K562 (cell line): ENCODE measurements at regions not wholly inside any gene's neighbourhood (a gene's known extent, or its start where the extent isn't known, plus 50 kb on each side); places are given as distances from the start of the nearest gene placed in this dataset.

Experiments used
- ATAC-seq: fragments of 200-7000 bp; cut with Tn5 transposase; 3 replicates; pipeline ENCODE4 v1.9.1; 2020; ENCODE audit warnings: moderate library complexity
- BruUV-seq: library from RNA; stranded (reverse); fragments of 400-500 nt; replicated peaks from 2 replicates; lab custom pipeline; 2021; lab: Mats Ljungman, UMichigan
- CTCF ChIA-PET: fragments of 300-600 bp; formaldehyde crosslinking; extraction: SDS; loops from one replicate; lab custom pipeline; 2021; ENCODE audit warnings: low intra/inter-chr PET ratio; lab: Yijun Ruan, JAX
- POLR2A ChIA-PET: fragments of 300-600, 350-650 bp; sonication (Branson Sonifier 250); formaldehyde crosslinking; extraction: SDS; loops from one replicate; lab custom pipeline; 2021; ENCODE audit warnings: antibody characterized with exemption, inconsistent platforms; lab: Yijun Ruan, JAX
- DNase-seq, 4 experiments: peaks; one replicate each; pipeline versions ENCODE4 v3.0.0 to v3.0.0-alpha.2; 2011 to 2018; ENCODE audit warnings: low spot score in 3 of 4, mixed read lengths in 3 of 4; ENCODE audit errors: extremely low read depth in 1 of 4
- FAIRE-seq: peaks from 2 replicates; lab custom pipeline; 2011; peaks lifted over from hg19 to GRCh38; lab: Jason Lieb, UNC
- H2AFZ ChIP-seq: 2 replicates; pipeline ENCODE4 v1.6.0; 2011; ENCODE audit warnings: low read depth, low read length, control low read depth, inconsistent platforms
- H3K27ac ChIP-seq: fragments of 200-600 bp; 3 replicates; pipeline ENCODE4 v1.8.0; 2011; ENCODE audit warnings: low read depth, mild to moderate bottlenecking, control low read depth, inconsistent platforms, low read length, moderate library complexity, mixed read lengths; ENCODE audit errors: extremely low read depth
- H3K27me3 ChIP-seq, 2 experiments: fragments of 300-600 bp in 1 of 2; 2 replicates in 1 of 2; 3 replicates in 1 of 2; pipeline versions ENCODE4 v1.6.0 to v1.8.0; 2011; ENCODE audit warnings: inconsistent platforms in 2 of 2, low read length in 2 of 2, mild to moderate bottlenecking in 1 of 2, mixed read lengths in 1 of 2, moderate library complexity in 1 of 2; ENCODE audit not compliant: control insufficient read depth in 2 of 2, insufficient read depth in 2 of 2
- H3K36me3 ChIP-seq: fragments of 300-600 bp; 3 replicates; pipeline ENCODE4 v1.8.0; 2011; ENCODE audit warnings: mild to moderate bottlenecking, low read length, inconsistent platforms; ENCODE audit not compliant: control insufficient read depth, insufficient read depth
- H3K4me1 ChIP-seq, 2 experiments: fragments of 200-600 bp in 1 of 2; replicated peaks in 1 of 2; 2 replicates in 1 of 2; 3 replicates in 1 of 2; pipeline versions ENCODE4 v1.5.1 to v1.8.0; 2011; ENCODE audit warnings: inconsistent platforms in 2 of 2, low read length in 2 of 2, mild to moderate bottlenecking in 1 of 2, mixed read lengths in 1 of 2, moderate library complexity in 1 of 2; ENCODE audit not compliant: control insufficient read depth in 2 of 2, insufficient read depth in 2 of 2
- H3K4me2 ChIP-seq: 2 replicates; pipeline ENCODE4 v1.6.1; 2011; ENCODE audit warnings: low read length, control low read depth, inconsistent platforms, mixed read lengths; ENCODE audit not compliant: insufficient read depth
- H3K4me3 ChIP-seq: fragments of 200-600 bp; sonication (generic), shearing (Covaris generic); 2 replicates; pipeline ENCODE4 v1.5.1; 2016; ENCODE audit warnings: control low read depth, inconsistent platforms
- H3K79me2 ChIP-seq: fragments of 200-600 bp; 3 replicates; pipeline ENCODE4 v1.8.0; 2011; ENCODE audit warnings: low read length, inconsistent platforms; ENCODE audit not compliant: control insufficient read depth, insufficient read depth
- H3K9ac ChIP-seq, 2 experiments: 2 replicates each; pipeline versions ENCODE4 v1.6.0 to v1.6.1; 2011; ENCODE audit warnings: low read depth in 2 of 2, low read length in 2 of 2, control low read depth in 1 of 2, inconsistent platforms in 1 of 2, mild to moderate bottlenecking in 1 of 2, mixed read lengths in 1 of 2; ENCODE audit not compliant: insufficient read depth in 1 of 2
- H3K9me1 ChIP-seq: one replicate; pipeline ENCODE4 v1.6.0; 2011; ENCODE audit warnings: inconsistent platforms, mild to moderate bottlenecking, low read length, moderate library complexity; ENCODE audit not compliant: control insufficient read depth, insufficient read depth
- H3K9me3 ChIP-seq: replicated peaks from 2 replicates; pipeline ENCODE4 v1.5.1; 2011; ENCODE audit warnings: low read depth, low read length, inconsistent platforms; ENCODE audit not compliant: control insufficient read depth, insufficient read depth
- H4K20me1 ChIP-seq: replicated peaks from 2 replicates; pipeline ENCODE4 v1.6.1; 2011; ENCODE audit warnings: low read length, inconsistent platforms, mixed read lengths; ENCODE audit not compliant: control insufficient read depth, insufficient read depth
- CXXC5 ChIP-seq: fragments of 250-450 bp; sonication (Bioruptor Pico); IDR thresholded peaks from 2 replicates; pipeline ENCODE4 v1.8.0; 2022; ENCODE audit warnings: inconsistent platforms, mild to moderate bottlenecking, moderate library complexity
- EP400 ChIP-seq: fragments of 450-650 bp; IDR thresholded peaks from 2 replicates; pipeline ENCODE4 v1.6.1; 2017; ENCODE audit warnings: antibody characterized with exemption, mild to moderate bottlenecking, moderate library complexity
- KDM5B ChIP-seq: fragments of 200-600 bp; sonication (generic); IDR thresholded peaks from 2 replicates; pipeline ENCODE4 v1.6.1; 2012; ENCODE audit warnings: low read depth, mild to moderate bottlenecking, moderate library complexity, low read length, control low read depth, inconsistent platforms; ENCODE audit not compliant: insufficient replicate concordance
- KLF13 ChIP-seq: fragments of 450-650 bp; IDR thresholded peaks from 2 replicates; pipeline ENCODE4 v1.6.1; 2016; ENCODE audit warnings: missing genetic modification characterization, low read depth, mild to moderate bottlenecking, missing compliant biosample characterization, moderate library complexity, borderline replicate concordance
- MBD2 ChIP-seq: sonication (generic); IDR thresholded peaks from 2 replicates; pipeline ENCODE4 v1.6.1; 2016; ENCODE audit warnings: low read depth, borderline replicate concordance
- MITF ChIP-seq: IDR thresholded peaks from 2 replicates; pipeline ENCODE4 v1.6.1; 2014; ENCODE audit warnings: antibody characterized with exemption
- RFX7 ChIP-seq: fragments of 250-450 bp; sonication (Bioruptor Pico); IDR thresholded peaks from 2 replicates; pipeline ENCODE4 v1.5.1; 2021; ENCODE audit warnings: mild to moderate bottlenecking
- SRSF9 ChIP-seq: fragments of 200-400 bp; formaldehyde crosslinking; IDR thresholded peaks from 2 replicates; pipeline ENCODE4 v1.6.1; 2017; ENCODE audit warnings: low read depth, low read length, borderline replicate concordance
- TCF3 ChIP-seq: sonication (generic); formaldehyde crosslinking; IDR thresholded peaks from 2 replicates; pipeline ENCODE4 v1.4.0; 2020; ENCODE audit warnings: mild to moderate bottlenecking, missing genetic modification reagents
- ZBTB8A ChIP-seq: fragments of 450-650 bp; IDR thresholded peaks from 2 replicates; pipeline ENCODE4 v1.6.1; 2018; ENCODE audit warnings: mild to moderate bottlenecking, moderate library complexity; ENCODE audit not compliant: partially characterized antibody
- WGBS: fragments of 100-300 bp; shearing (Covaris generic); methylation state at CpG from one replicate; pipeline ENCODE4 v1.1.6; 2016; ENCODE audit warnings: low coverage, mixed read lengths; ENCODE audit not compliant: insufficient coverage; ENCODE audit errors: missing lambda C conversion rate; 5-methylcytosine and 5-hydroxymethylcytosine counted together
- in situ Hi-C: fragments of 300-500 bp; cut with MboI; formaldehyde crosslinking; loops from 4 replicates; pipeline ENCODE4 v1.15.0; 2018; ENCODE audit warnings: inconsistent platforms, mixed read lengths
- intact Hi-C: fragments of 100-400 bp; cut with micrococcal nuclease; formaldehyde crosslinking; loops from 2 replicates; pipeline ENCODE4 v1.14.2; 2022
- TF ChIP-seq, protein P1 (sequence below): IDR thresholded peaks from 2 replicates; pipeline ENCODE4 v1.6.1; 2011; ENCODE audit warnings: borderline replicate concordance, low read depth, mild to moderate bottlenecking, moderate library complexity, low read length; ENCODE audit not compliant: insufficient read depth, poor library complexity, severe bottlenecking

GRCh38 chr13:106145997-106146864, 389.2 kb downstream of the EFNB2 start (continued):
- TF ChIP-seq MITF (no peak), SRSF9 (no peak), KLF13 (tag) (no peak), TCF3 (CRISPR knock-in tag) (no peak), CXXC5 (CRISPR knock-in tag) (no peak), MBD2 (no peak), ZBTB8A (no peak)

- Histone ChIP-seq H3K27ac (no peak overlapping the region), H4K20me1 (no peaks in the 10 kb centered on the region), H3K4me2 (no peak overlapping the region), H3K9me3 (no peaks in the 10 kb centered on the region), H3K9me1 (no peaks in the 10 kb centered on the region), H3K27me3 (no peaks in the 10 kb centered on the region), H3K4me1 (no peaks in the 10 kb centered on the region)
- intact Hi-C loops, result no loop called here
- CTCF ChIA-PET, result no interaction called here
- in situ Hi-C loops, result no loop called here
- FAIRE-seq (no peak), DNase-seq (no peak)
- no TSS peak for BruUV-seq
- TF ChIP-seq RFX7 (CRISPR knock-in tag), result no peak
- no peak for TF ChIP-seq KDM5B
- TF ChIP-seq, protein P1, sequence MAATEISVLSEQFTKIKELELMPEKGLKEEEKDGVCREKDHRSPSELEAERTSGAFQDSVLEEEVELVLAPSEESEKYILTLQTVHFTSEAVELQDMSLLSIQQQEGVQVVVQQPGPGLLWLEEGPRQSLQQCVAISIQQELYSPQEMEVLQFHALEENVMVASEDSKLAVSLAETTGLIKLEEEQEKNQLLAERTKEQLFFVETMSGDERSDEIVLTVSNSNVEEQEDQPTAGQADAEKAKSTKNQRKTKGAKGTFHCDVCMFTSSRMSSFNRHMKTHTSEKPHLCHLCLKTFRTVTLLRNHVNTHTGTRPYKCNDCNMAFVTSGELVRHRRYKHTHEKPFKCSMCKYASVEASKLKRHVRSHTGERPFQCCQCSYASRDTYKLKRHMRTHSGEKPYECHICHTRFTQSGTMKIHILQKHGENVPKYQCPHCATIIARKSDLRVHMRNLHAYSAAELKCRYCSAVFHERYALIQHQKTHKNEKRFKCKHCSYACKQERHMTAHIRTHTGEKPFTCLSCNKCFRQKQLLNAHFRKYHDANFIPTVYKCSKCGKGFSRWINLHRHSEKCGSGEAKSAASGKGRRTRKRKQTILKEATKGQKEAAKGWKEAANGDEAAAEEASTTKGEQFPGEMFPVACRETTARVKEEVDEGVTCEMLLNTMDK, result no peak
- TF ChIP-seq EP400, result no peak
- TF ChIP-seq, all 486 proteins: peak for 0
- 0% methylated on average over 1 of the region's 1 CpG for WGBS
- Histone ChIP-seq H3K4me3 (no peak overlapping the region), H3K79me2 (no peaks in the 10 kb centered on the region), H2AFZ (no peak overlapping the region), H3K36me3 (no peaks in the 10 kb centered on the region), H3K9ac (no peak overlapping the region)
- ATAC-seq, result no peak
- POLR2A ChIA-PET, result no interaction called here
These were observed 390.4 kb downstream of the EFNB2 start for GRCh38 chr13:106145070-106145469.
